HG03135 (cell line): ENCODE measurements at regions not wholly inside any gene's neighbourhood (a gene's known extent, or its start where the extent isn't known, plus 50 kb on each side); places are given as distances from the start of the nearest gene placed in this dataset.

Experiments
- ATAC-seq: cut with Tn5 transposase; IDR thresholded peaks from one replicate; pipeline ENCODE4 v1.9.1; 2021; ENCODE audit warnings: mild to moderate bottlenecking, moderate library complexity; ENCODE audit not compliant: unreplicated experiment

DNA sequence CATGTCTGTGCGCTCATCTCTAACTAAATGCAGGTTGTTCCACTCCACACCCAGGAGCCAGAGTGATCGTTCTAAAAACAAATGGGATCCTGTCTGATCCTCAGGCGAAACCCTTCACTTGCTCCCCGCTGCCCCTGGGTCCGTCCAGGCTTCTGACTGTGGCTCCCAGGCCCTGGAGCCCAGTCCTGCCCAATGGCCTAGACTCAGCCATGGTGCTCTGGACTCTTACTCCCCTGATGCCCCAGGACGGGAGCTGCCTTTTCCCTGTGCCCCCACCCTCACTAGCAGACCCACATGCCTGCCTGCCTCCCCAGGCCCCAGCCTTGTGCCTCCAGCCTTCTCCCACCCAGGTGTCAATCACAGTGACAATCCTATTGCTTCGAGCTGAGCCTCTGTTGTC lies 256.7 kb downstream of the BMP7 start:
- ATAC-seq, result no peak

DNA sequence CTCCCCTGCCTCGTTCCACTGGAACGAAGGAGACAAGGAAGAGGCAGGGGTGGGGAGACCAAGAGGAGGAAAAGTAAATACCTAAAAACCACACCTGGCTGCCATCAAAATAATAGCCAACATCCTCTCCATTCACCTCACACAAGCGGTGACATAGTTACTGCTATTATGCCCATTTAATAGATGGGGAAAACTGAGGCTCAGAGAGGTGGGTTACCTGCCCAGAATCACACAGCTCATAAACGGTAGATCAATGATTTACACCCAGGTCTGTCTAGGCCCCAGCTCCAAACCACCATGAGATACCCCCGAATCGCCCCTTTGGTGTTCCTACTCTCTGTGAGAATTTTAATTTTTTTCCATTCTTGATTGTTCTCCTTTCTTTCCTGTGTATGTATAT lies 253.8 kb downstream of the BMP7 start:
- no peak for ATAC-seq

DNA sequence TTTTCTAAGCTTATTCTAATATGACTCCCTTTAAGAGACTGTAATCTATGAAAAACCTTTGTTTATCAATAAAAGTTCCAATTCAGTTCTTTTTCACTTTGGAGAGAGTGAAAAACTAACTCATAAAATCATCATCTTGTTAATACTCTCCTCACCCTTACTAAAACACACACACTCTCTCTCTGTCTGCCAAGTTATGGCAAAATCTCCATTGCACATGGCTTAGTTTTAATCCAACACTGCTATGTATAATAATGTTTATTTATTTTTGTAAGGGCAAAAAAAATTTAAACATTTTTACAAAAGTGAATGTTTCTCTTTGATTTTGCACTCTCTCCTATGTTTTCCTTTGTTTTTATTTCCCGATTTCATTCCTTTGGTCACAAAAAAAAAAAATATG lies 253.2 kb downstream of the BMP7 start:
- no peak for ATAC-seq

DNA sequence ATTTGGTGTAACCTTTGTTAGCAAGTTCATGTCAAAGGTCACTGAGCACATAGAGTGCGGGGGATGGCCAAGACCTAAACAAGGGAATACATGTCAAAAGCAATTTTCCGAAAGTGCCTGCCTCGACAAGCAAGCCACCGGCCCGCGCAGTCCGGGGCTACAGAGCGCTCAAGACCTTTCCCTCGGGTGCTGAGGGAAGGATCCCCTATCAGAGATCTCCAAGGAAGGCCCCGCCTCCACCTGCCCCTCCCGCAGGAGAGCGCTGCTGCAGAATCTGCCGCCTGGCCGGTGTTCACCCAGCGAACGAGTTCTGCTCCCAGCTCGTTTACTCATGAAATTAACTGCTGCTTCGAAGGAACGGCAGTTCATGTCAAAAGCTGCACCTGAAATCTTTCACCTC lies 252.7 kb downstream of the BMP7 start:
- ATAC-seq, result no peak

DNA sequence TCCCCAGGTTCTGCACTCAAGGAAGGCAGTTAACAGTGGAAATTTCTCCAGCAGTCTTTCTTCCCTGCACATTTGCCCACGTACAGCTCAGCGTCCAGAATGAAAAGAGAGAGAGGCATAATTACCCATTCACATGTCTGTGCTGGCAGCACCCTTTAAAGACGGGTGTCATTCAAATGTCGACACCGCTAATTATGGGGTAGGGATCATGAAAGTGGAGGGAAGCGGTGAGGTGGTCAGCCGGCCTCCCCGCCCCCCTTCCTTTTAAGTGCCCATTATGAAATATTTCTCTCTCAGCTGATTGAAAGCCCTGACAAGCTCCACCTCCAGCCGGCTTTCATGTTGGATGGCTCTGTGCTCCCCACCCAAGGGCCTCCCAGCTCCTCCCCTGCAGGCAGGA lies 246.1 kb downstream of the BMP7 start:
- no peak for ATAC-seq

DNA sequence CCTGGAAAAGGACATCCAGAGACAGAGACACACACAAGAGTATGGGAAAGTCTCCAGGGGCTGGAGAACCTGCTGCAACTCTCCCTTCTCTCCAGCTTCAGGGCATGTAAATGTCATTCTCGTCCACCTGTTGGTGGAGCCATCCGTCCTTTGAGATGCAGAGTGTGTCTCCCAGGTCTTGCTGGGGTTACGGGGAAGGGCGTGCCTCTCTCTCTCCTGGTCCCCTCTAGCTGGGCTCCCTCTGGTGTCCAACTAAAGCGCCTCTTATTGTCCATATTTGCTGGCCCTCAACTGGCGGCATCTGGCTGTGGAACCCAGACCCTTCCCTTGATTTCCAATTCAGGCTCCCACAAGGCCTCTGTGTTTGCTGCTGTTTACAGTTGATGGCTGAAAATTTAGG lies 244.1 kb downstream of the BMP7 start:
- ATAC-seq, result no peak

DNA sequence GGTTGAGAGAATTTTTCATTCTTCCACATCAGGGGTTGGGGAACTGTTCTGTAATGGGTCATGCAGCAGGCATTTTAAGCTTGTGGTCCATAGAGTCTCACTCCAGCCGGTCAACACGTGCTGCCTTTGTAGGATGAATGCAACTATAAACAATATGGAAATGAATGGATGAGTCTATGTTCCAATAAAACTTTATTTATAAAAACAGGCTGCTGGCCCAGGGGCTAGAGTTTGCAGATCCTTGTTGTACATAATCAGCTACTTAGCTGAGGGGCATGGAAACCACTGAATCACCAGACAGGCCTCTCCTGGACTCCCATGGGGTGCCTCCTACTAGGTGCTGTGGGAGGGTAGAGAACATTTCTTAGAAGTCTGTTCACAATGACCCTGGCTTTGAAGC lies 243.4 kb downstream of the BMP7 start:
- ATAC-seq, result no peak

DNA sequence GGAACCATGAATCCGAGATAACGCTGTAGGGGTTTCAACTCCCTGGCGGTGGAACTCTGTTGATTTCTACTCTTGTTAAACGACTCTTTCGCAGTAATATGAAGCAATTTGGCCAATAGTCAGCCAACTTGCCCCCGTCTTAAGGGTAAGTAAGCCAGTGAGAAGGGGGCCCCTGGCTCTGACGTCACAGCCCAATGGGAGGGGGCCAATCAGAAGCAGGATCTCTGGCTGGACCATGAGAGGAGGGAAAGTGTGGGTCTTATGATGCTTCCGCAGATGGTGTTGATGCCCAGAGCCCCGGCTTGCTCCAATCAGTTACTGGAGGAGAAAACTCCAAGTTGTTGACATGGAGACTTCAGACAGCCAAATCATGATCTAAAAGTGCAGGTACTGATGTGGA lies 242.4 kb downstream of the BMP7 start:
- ATAC-seq, result no peak

DNA sequence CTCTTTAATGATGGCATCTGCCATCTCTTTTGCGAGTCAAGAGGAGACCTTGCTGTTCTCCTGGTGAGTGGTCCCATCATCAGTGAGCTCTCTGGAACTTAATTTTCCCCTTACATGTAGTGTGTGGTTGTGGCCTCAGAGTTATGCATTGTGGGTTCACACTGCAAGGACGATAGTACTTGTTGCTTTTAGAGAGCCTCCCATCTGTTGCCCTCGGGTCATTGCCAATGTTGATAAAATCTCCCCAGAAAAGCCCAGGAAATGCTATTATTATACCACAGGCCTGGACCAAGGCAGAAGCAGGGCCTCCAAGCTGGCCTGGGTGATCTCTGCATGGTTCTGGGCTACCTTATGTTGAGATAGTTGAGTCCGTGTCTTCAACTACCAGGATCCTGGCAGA lies 241.6 kb downstream of the BMP7 start:
- ATAC-seq, result no peak

DNA sequence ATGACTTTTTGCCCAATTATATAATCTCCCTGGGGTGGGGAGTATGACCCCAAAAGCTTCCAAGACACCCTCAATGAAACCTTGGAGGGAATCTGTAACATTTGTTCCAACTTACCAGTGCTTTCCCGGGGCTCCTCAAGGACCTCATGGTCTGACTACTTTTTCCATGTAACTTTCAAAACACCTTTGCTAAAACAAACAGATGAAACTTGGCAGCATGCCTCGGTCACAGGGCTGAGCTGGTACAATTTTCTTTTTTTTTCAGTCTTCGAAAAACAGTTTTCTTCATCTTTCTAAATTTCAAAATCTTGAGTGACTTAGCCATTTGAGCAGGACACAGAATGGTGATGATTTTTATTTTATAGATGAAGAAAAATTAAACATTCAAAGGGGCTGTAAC lies 241.2 kb downstream of the BMP7 start:
- no peak for ATAC-seq

DNA sequence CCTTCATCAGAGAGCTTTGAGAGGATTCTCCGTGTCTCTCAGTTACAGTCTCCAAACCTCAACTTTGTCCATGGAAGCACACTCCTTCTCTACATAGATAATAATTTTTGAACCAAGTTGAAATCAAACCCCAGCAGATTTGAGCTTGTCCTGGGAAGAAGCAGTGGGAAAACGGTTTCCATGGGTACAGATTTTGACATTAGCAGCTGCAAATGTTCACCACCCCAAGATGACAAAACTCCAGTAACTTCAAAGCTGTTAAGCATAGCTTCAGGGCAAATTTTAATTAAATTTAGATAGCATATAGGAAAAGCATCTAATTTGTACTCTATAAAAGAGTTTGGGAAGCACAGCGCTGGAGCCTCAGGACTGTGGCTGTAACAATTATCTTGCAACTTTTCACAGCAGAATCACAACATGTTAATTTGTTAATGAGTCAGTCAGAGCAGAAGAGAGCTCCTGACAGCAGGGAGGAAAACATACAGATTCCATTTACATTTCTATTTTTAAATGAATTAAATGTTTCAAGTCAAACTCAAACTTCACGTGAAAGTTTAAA lies 240.7 kb downstream of the BMP7 start:
- no peak for ATAC-seq

DNA sequence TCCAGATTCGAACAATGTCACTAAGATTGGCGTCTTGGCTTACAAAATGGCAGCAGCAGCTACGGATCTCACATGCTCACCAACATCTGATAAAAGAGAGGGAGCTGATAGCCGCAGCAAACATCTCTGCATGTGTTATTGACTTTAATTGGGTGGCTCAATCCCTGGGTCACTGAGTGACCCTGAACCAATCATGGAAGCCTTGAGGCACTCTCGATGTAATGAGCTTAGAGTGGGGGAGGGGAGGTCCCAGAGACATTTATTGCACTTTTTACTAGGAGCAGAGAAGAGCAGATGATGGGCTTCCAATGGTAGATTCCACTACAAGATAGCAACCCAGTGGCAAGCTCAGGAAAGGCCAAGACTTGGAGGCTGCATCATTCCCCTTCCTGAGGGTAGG lies 238.7 kb downstream of the BMP7 start:
- ATAC-seq, result no peak

DNA sequence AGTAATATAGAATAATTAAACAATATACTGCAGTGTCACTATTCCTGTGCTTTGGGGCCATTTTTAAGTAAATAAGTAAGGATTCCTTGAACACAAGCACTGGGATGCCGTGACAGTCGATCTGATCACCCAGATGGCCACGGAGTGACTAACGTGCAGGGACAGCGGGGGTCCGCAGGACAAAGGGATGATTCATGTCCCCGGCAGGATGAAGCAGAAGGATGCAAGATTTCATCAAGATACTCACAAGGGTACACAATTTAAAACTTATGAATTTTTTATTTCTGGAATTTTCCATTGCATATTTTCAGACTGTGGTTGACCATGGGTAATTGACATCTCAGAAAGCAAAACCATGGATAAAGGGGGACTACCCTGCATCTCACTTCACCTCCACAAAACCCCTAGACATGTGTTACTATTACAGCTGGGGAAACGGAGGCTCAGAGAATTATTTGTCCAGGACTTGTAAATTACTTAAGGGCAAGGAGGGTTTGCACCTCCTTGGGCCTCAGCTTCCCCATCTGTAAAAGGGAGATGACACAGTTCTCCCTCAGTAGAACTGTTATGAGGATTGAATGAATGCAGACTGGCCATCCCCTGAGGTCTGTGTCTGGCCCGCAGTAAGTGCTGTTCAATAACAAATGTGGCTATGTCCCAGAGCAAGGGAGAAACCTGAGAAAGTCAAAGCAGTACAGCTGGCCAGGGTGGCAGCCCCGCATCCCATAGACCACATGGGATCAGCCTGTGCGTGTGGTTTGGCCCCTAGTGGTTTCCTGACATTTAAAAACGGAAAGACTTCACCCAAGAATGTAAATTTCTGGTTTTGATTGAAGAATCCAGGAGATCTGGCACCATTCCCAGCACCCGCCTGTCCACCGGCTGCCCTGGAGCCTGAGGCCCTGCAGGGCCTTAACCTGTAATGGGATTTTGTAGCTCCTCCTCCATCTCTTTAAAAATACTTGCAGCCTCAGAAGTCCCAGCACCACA lies 235.5 kb downstream of the BMP7 start:
- ATAC-seq, result no peak

DNA sequence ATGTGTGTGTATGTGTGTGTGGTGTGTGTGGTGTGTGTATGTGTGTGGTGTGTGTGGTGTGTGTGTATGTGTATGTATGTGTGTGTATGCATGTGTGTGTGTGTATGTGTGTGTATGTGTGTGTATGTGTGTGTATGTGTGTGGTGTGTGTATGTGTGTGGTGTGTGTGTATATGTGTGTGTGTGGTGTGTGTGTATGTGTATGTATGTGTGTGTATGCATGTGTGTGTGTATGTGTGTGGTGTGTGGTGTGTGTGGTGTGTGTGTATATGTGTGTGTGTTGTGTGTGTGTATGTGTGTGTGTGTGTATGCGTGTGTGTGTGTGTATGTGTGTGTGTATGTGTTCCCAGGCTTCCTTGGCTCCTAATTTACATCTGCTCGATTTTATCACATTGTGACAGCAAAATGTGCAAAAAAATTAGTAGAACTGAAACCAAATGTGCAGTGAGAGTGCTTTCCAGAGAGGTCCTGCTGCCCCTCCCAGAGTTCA lies 234.5 kb downstream of the BMP7 start:
- no peak for ATAC-seq

DNA sequence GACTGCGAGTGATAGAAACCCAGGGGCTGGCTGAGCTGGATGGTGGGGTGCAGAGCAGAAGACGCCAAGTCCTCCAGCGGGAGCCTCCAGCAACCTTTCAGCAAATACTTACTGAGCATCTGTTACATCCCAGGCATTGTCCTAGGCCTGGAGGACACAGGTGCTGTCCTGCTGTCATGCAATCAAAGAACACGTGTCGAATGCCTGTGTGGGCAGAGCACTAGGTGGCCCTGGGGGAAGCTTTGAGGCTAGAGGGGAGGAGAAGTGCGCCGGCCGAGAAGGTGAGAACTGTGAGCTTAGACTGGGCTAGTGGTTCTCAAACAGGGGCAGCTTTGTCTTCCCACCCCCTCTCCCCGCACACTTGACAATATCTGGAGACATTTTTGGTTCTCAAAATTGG lies 233.6 kb downstream of the BMP7 start:
- no peak for ATAC-seq

DNA sequence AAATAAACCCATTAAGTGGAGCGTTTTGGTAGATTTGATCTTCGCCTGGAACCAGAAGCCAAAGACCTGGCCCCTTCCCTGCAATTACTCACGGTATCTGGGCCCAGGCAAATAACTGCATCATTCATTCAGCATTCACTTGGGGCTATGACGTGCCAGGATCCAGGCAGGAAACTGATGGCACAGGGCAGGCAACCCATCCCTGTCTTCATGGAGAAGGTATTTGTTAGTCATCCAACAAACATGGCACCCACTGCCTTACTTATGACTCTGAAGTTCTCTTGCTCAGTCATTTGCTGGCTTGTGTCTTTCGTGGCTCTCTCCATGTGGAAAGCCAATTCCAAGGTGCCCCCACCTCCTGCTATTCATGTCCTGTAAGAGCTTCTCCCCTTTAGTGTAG lies 232.4 kb downstream of the BMP7 start:
- no peak for ATAC-seq

DNA sequence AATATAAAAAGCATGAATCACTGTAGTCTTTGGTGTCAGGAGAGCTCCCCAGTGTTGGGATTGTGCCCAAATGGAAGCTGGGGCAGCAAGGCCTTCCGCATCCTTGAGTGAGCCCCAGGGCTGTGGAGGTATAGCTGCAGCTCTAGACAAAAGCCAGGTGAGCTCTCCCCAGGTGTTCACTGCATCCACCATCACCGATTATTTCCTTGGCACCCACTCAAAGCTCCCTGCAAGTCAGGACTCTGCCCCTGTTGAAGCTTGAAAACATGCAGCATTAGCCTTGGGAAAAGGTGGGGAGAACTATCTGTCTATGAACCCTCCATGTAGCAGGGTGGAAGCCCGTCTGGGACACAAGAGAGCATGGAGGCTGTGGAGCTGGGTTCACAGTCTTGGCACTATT lies 228.8 kb downstream of the BMP7 start:
- no peak for ATAC-seq

DNA sequence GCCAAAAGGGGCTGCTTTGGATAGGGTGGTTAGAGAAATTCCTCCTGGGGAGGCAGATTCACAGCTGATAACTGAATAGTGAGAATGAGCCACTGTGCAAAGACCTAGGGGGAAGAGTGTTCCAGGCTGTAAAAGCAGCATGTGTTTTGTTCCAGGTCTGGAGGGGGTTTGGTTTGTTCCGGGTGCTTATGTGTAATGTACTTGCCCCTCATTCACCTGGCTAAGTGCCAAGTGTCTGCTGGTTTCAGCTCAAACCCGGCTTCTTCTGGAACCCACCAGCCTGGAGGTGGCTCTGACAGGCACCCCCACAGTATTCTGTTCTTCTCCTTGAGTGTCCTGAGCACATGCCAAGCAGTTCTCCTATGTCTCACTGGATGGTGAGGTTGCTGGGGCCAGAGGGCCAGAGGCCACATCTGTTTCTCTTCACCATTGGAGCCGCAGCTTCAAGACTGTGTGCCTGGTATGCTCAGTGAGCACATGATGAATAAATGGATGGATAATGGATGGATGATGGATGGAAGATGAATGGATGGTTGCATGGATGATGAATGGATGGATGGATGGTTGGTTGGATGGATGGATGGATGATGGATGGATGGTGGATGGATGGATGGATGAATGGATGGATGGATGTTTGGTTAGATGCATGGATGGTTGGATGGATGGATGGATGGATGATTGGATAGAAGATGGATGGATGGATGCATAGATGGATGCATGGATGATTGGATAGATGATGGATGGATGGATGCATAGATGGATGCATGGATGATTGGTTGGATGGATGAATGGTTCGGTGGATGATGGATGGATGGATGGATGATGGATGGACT lies 227.6 kb downstream of the BMP7 start:
- ATAC-seq, result no peak

DNA sequence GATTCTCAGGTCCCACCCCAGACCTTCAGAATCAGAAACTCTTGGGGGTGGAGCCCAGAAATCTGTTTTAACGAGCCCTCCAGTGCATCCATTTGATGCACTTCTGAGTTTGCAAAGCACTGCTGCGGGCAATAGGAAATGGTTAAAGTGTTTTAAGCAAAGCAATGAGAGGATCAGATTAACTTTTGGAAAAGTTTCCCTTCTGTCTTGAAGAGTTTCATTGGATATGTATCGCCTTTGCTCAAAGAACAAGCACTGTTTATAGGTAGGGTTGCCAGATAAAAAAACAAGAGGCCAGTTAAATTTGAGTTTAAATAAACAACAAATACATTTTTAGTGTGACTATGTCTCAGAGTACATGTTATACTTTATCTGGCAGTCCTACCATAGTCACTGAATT lies 226.0 kb downstream of the BMP7 start:
- no peak for ATAC-seq

DNA sequence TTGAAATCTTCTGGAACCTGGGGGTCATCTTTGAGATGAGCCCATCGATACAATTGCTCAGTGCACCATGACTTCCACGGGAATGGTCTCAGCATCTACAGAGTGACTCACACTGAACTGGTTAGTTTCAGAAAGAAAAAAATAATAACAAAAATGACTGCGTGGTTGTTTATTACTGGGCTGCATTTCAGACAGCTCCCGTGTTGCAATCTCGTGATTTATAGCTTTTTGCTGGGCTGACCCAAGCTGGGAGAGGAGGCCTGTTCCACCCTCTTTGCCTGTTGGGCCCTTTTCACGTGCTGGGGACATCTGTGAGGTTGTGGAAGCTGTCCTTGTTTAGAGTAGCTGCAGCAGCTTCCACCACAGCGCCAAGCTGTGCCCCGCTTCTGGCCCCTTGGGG lies 225.5 kb downstream of the BMP7 start:
- no peak for ATAC-seq

DNA sequence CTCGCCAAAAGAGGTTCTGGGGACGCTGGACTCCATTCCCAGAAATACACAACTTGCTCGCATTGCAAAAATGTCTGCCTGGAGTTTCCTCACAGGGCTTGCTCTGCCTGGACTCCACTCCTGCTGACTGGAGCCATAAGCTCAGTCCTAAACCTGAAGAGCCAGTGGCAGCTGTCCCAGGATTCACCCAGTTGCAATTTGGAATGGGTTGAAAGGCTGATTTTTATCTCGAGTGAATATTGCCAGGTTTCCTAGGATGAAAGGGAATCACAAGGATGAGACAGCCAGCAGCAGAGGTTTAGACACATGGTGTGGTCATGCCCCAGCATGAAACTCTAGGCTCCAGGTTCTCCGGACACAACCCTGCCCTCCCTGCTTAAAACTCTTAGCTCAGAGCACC lies 223.3 kb downstream of the BMP7 start:
- no peak for ATAC-seq
